HG03558 (cell line): ENCODE measurements at regions not wholly inside any gene's neighbourhood (a gene's known extent, or its start where the extent isn't known, plus 50 kb on each side); places are given as distances from the start of the nearest gene placed in this dataset.
"Not testable (repeated sequence)": the region's sequence is repeated elsewhere in the genome, so short reads cannot be mapped to it uniquely, and the experiment has no call there.

Experiments
- ATAC-seq: cut with Tn5 transposase; IDR thresholded peaks from one replicate; pipeline ENCODE4 v1.9.1; 2021; ENCODE audit warnings: moderate number of reproducible peaks; ENCODE audit not compliant: unreplicated experiment; ENCODE audit errors: extremely low read depth

DNA sequence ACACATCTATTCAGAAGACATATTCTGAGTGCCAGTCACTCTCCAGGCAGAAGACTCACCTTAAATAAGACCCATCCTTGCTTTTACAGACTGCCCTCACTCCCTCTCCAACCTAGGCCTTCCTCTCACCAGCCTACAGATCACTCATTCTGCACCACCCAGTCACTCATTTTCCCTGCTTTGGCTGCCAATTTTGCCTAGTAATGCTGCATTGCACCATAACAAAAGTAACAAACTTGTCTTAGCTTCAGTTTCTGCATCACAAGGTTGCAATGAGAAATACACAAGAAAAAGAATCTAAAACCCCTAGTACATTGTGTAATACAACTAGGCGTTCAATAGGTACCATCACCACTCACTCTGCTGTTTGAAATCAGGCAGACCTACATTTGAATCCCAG lies 292.4 kb downstream of the PLPP3 start:
- ATAC-seq, result no peak

DNA sequence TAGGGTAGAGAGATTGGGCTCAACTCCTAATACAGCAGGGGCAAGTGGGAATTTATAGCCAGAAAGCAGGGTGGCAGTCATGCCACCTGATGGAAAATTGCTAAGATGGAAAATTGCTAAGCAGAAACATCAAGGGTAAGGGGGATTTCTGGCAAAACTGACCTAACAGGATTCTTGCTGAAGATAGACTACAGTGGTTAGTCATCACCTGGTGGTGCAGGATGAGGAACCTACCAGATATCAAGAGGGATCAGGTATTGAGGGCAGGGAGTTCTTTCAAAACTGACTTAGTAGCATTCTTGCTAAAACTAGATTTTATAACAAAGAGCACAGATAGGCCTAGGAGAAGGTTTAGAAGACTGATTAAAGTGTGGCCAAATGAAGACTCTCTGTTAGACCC lies 292.9 kb downstream of the PLPP3 start:
- no peak for ATAC-seq

DNA sequence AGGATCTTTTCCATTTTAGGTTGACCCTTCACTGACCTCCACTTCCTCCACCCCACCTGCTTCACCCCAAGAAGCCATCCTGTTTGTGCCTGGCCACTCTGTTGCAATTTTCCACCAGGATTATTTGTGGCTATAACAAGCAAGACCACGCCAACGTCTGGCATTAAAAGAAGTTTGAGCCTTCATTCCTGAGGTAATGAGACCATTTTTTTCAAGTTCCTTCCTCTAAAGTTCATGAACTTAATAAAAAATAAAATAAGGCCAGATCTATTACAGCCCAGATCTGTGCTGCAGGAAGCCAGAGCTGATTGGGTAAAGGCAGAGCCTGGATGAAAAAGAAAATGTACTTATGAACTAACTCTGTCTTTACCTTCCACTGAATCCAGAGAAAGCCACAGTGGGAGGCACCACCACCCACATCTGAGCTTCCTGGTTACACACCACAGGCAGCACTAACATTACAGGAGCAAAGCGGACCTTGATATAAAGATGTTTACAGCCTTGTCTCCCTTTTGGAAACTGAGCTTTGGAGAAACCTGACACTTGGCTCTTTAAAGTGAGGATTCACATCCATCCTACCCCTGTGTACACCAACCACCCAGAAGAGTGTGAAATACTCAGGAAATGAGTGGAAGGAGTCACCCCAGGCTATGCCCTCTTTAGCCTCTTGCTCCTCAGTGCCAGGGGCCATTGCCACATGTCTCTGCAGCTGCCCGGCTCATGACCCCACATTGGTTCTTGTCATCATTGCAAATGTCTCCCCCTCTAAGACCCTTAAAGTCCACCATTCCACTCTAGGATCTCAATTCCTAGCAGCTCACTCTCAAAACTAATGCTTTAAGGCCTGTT lies 293.6 kb downstream of the PLPP3 start:
- ATAC-seq, result no peak

DNA sequence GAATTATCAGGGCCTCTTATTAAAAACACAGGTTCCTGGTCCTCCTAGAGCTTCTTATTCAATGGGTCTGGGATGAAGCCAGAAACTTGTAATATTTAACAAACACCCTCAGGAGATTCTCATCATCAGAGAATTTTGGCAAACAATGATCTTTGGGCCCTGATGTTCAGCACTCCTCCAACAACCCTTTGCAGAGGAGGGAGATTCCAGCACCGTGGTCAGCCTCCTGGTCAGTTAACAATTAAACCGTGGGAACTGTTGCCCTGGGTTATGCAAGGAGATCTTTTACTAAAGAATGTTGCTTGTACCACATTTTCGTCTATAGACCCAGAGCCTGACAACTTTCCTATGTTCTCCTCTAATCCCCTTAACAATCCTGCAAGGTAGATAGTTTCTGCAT lies 294.4 kb downstream of the PLPP3 start:
- no peak for ATAC-seq

DNA sequence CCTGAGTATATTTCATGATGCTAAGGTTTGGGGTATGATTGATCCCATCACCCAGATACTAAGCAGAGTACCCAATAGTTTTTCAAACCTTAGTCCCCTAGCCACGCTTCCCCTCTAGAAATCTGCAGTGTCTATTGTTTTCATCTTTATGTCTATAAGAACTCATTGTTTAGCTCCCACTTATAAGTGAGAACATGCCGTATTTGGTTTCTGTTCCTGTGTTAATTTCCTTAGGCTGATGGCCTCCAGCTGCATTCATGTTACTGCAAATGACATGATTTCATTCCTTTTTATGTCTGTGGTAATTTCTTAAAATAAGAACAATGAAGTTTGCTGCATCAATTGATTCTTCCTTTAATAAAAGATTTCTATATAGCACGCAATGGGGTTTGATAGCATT lies 301.3 kb downstream of the PLPP3 start:
- no peak for ATAC-seq

DNA sequence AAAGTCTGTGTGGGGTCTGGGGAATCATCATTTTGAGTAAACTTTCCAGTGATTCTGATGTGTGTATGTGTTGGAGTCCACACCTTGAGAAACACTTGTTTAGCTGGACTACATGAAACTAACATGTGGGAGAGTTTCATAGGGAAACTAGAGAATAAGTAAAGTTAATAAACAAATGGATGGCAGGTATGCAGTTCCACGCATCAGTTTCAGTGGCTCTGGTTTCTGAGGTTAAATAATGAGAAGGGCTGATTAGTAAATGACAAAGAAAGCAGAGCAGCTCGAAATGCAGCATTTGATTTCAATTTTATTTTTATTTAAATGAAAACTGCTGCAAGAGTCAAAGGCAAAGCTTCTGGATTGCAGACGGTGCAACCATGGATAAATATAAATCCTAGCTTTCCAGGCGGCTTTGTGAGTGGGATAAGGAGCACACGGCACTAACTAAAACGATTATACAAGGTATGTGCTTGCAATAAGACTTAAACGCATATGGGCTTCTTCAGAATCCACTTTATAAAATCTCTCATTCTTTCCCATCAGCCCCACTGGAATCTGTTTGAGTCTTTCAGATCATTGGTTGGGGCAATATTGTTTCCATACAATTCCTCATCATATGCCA lies 310.7 kb downstream of the PLPP3 start:
- ATAC-seq, result no peak

DNA sequence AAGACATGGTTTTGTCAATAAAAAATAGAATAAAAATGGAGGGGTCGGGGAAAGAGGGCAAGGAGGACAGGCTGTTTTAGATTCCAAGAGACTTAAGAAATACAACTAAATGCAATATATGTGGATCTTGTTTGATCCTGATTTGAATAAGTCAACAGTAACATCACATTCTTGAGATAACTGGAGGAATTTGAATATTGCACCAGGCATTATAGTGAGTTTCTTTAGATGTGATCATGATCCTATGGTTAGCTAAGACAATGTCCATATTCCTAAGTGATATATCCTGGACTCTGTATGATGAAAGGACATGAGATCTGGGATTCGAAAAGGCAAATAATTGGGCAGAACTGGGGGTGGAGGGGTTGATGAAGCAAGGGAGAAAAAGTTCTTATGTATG lies 311.8 kb downstream of the PLPP3 start:
- no peak for ATAC-seq

DNA sequence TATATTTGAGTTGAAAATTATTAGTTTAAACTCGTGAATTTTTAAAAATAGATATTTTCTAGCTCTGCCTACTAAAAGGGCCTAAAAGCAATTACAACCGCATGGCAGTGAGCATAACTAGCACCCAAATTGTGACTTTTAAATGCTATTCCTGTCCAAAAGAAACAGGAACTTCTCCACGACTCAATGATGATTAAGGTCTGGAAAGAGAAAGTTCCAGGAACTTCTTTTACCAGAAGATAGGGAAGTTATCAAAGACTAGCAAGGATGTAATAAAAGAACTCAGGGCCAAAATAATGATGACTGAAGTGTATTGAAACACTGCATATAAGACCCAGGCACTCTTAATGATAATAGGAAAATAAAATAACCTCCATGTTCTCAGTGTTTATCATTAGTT lies 313.0 kb downstream of the PLPP3 start:
- no peak for ATAC-seq

DNA sequence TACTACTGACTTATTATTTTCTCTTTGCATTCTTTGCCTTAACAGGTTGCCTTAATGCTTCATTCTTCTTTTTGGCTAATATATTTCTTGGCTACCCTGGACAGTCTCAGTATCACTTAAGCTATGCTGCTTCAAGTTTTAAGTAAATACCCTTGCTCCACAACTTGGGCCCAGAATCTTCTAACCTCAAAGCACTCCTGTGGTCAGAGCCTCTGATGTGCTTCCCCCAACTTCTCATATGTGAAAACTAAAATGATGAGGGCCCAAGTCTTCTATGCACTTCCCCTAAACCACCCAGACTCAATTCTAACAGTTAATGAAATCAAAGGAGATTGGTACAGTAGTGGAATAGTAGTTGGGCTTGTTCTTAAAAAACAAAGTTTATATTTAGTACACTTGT lies 314.1 kb downstream of the PLPP3 start:
- ATAC-seq, result no peak

DNA sequence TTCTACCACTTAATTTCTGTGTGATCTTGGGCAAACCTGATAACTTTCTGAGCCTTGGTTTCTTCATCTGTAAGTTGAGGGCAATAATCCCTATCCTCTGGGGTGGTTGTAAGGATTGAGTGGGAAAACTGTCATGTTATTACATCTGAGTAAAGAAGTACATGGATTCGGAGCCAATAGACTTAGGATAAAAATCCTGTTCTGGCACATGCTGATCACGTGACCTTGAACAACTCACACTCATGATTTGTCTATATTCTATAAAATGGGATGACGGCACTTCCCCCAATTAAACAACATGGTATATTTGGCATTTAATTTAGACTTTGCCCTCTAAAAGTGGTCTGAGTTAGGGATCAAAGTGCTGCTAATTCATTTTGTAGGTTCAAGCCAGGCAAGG lies 315.5 kb downstream of the PLPP3 start:
- ATAC-seq, result no peak

DNA sequence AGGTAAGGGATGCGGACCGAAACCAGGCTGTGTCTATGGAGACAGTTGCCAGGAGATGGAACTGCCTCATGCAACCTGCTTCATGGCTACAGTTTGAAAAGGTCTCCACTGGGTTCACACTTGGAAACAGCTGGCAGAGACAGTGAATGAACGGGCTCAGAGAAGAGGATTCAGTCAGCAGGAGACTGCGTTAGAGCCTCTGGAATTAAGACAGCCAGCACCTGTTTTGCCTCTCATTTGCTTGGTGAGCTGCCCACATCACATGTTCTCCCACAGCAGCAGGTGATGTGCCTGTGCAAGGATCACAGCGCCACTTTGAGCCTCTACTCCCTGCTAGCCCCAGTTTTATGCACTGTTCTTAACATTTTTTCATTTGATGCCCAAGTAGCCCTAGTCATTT lies 321.0 kb downstream of the PLPP3 start:
- ATAC-seq, result no peak

DNA sequence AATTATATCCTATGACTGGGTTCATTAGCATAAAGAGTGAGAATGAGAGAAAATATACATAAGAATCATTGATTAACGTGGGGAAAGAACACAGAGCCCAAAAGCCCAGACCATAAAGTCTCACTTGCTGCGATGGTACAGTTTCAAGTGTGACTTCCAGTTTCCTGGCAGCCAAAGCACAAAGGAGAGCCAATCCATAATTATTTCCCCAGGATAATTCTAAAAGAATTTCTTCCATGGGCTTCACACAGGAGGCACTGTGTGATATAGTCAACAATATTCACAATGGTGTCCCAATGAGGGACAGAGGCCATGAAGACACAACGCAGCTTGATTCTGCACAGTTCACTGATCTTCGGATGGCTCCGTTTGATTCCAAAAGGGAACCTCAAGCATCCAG lies 321.6 kb downstream of the PLPP3 start:
- no peak for ATAC-seq

DNA sequence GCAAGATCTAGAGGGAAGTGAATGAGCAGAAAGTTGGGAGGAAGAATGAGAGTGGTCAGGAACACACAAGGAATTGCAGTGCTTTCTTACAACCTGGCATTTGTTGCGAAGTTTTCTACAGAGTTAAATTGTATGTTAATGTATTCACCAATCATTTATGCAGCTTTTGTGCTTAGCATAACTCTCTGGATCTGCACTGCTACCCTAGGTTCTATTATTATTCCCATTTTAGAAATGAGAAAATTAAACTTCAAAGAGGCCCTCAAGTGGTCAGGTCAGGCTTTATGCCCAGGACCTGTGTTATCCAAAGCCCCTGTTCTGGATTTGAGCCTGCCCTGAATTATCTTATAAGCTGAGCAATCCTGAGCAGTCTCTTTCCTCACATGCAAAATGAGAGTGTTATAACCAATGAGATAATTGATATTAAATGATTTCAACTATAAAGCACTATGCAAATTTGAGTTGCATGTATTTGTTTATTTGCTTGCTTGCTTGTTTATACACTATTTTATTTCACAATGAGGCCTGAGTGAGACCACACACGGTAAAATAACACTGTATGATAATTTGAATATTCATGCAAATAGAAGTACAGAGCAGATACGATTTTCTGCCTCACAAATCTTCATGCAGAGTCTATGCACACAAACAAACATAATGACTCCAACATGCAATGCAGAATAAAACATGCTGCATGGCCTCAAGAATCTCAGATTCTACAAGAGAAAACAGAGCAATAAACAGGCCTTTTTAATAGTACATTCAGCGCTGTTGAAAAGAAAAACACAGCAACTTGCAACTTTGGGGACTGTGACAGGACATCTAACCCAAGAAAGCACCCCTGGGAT lies 323.0 kb downstream of the PLPP3 start:
- ATAC-seq, result no peak

DNA sequence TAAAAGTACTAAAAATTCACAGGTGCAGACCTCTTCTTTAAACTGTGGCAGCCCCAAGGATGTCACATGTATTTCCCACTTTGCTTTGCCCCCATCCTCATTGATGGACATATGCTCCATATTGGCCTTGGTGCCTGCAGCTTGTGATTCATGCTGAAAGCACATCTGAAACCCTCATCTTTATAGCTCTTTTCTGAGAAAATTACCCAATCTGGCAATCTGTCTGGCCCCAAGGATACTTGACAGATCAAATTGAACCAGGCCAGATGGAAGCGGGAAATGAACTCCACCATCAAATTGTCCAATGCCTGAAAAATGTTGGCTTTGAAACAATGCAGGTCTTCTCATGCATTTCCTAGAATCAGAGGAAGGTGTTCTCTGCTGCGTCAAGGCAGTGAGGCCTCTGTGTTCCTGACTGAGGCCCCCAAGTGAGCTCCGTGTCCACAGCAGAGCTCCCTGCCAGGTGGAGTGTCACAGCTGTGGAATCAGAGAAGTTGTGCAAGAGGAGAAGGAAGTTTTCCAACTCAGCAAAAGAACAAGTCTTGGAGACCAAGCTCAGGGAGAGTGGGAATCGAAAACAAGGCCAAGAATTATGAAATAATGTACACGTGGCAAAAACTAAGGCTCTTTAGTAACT lies 323.7 kb downstream of the PLPP3 start:
- no peak for ATAC-seq

DNA sequence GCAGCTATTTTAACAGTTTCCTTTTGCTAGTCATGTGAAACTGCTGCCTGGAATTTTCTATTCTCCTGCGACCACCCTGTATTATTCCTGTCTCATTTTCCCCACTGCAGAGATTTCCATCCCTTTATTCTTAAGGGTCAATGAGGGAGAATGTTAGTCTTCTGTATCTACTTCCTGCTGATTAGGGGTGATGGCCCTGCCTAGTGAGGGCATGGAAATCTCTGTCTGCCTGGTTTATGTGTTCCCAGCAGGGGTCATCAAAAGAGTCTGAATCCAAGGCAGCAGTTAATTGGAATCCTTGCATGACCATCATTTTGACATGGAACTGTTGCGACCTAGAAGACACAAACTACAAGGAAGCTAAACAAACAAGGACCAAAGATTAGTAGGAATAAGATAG lies 325.2 kb downstream of the PLPP3 start:
- ATAC-seq, result no peak

DNA sequence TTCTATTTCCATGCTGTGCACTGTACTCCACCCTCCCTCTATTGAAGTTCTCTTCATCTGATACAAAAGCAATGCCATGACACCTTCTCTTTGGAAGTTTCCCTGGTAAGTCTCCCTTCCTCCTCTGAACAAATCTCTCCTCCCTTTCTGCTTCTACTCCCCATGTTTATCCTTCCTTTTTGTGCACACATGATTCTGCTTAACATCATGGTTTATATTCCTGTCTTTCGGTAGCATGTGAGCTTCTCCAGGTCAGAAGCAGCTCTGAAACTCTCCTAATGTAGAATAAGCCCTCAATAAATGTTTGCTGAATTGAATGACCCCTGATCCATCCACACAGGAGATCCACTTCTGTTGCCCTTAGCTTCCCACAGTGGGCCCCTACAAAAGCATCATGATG lies 328.6 kb downstream of the PLPP3 start:
- no peak for ATAC-seq

DNA sequence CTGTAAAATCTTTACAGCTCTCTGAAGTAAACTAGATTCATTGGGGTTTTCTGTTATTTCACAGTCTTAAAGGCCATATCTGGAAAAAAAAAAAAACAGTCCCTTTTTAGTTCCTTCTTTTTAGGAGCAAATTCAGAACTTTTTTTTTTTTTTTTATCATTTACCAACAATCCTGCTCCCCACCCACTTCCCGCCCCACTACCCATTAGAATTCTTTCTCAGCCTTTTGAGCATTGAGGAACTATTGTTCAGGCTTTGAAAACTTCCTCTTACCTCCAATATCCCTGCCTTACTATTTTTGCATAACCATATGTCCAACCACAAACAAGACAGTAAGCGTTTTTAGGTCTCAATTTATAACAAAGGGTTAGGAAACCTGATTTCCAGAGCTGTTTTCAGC lies 330.1 kb downstream of the PLPP3 start:
- ATAC-seq, result no peak

DNA sequence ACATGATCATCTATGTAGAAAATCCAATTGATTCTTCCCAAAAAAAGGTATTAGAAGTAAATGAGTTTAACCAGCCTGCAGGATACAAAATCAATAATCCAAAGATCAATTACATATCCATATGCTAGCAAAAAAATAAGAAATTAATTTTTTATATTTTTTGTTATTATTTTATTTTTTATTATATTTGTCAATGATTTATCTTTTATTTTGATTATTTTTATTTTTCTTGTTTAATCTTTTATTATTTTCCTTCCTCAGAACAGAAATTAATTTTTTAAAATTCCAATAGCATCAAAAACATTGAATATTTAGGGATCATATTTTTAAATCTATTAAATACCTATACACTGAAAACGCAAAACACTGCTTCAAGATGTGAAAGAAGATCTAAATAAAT lies 331.2 kb downstream of the PLPP3 start:
- no peak for ATAC-seq

DNA sequence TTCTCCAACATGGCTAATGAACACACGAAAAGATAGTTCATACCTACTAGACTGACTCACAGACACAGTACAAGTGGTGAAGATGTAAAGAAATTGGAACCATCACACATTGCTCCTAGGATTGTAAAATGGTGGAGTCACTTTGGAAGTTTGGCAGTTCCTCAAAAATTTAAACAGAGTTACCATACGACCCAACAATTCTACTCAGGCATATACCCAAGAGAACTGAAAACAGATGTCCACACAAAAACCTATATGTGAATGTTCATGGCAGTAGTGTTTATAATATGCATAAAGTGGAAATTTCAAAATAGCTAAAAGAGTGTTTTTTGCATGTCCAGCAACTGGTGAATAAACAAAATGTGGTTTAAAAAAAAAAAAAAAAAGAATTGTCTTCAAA lies 332.6 kb downstream of the PLPP3 start:
- ATAC-seq, result not testable (repeated sequence)

DNA sequence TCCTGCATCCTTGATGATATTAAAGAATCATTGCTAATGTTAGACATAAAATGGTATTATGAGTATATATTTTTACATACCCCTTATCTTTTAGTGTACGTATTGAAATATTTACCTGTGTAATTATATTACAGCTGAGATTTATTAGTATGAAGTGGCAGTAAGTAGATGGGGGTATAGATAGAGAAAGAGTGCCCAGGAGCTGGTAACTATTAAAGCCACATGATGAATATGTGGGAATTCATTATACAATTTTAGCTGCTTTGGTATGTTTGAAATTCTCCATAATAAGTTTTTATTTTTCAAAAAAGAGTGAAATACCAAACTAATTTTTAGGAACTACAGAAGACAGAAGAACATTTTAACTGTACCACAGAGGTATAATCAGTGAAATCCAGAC lies 339.0 kb downstream of the PLPP3 start:
- ATAC-seq, result no peak
